ENCODE measurements at regions not wholly inside any gene's neighbourhood (a gene's known extent, or its start where the extent isn't known, plus 50 kb on each side); places are given as distances from the start of the nearest gene placed in this dataset.

- no TSS peak for BruUV-seq (replicated peaks)
- POLR2A ChIA-PET: no interaction called here
- dilution Hi-C loops (cut with MboI; ENCODE audit: extremely low pct_ligation_motif_present, low sequenced_read_pairs): no loop called here
Measured at GRCh38 chr3:87732294-87732693, 326.5 kb downstream of the CGGBP1 start.

More at GRCh38 chr3:87732294-87732693, 326.5 kb downstream of the CGGBP1 start:
- Histone ChIP-seq H2AFZ (ENCODE audit: low read depth, low read length) (no peak overlapping the region), H3K79me2 (ENCODE audit: control insufficient read depth, insufficient read depth, low read length) (no peaks in the 10 kb centered on the region), H3K9me3 (replicated peaks; ENCODE audit: control insufficient read depth, insufficient read depth, low read length) (no peaks in the 10 kb centered on the region), H3K4me1 (ENCODE audit: control insufficient read depth, extremely low read depth, insufficient read depth, low read length) (no peaks in the 10 kb centered on the region), H4K20me1 (replicated peaks; ENCODE audit: control insufficient read depth, extremely low read depth, insufficient read depth, low read length) (no peaks in the 10 kb centered on the region), H3K9ac (replicated peaks; ENCODE audit: extremely low read depth, insufficient read depth, low read length) (no peak overlapping the region), H3K4me2 (ENCODE audit: insufficient read depth, low read length) (no peak overlapping the region), H3K27me3 (ENCODE audit: control insufficient read depth in 2 of 2, insufficient read depth in 2 of 2, low read length in 2 of 2) (no peaks in the 10 kb centered on the region), H3K36me3 (ENCODE audit: control insufficient read depth in 2 of 2, extremely low read depth in 1 of 2, insufficient read depth in 2 of 2, low read length in 2 of 2) (no peaks in the 10 kb centered on the region), H3K4me3 (replicated peaks in 1 of 3; ENCODE audit: insufficient read depth in 1 of 3, low read depth in 1 of 3, low read length in 3 of 3) (no peak overlapping the region), H3K9me1 (replicated peaks; ENCODE audit: control insufficient read depth, extremely low read depth, insufficient read depth, low read length) (no peaks in the 10 kb centered on the region), H3K27ac (ENCODE audit: insufficient read depth, low read depth, low read length) (no peak overlapping the region)
- intact Hi-C loops (cut with micrococcal nuclease): no loop called here
- no peak for FAIRE-seq
- CTCF ChIA-PET: interaction anchor here (1.0 kb wide), 1 partner anchor 50 kb away, joined by 3 read pairs; no protein-coding TSS in a partner anchor
- DNase-seq (ENCODE audit: low read depth, low spot score): peak; percentile 3
- no peak for TF ChIP-seq EZH2 (IDR thresholded peaks at IDR 0.05; ENCODE audit: borderline replicate concordance, low read depth, low read length, severe bottlenecking)
- no peak for TF ChIP-seq CTCF (IDR thresholded peaks at IDR 0.05; ENCODE audit: extremely low read depth in 1 of 2, insufficient read depth in 1 of 2, low read depth in 1 of 2, low read length in 2 of 2)
- TF ChIP-seq FOS (IDR thresholded peaks at IDR 0.05; ENCODE audit: borderline replicate concordance, insufficient read depth, low read length): no peak
- TF ChIP-seq MAX (IDR thresholded peaks at IDR 0.05; ENCODE audit: insufficient read depth, insufficient read length): no peak
- no peak for TF ChIP-seq POLR2A (IDR thresholded peaks at IDR 0.05; ENCODE audit: low read depth, low read length)
- no peak for TF ChIP-seq POLR2AphosphoS5 (IDR thresholded peaks at IDR 0.05; ENCODE audit: insufficient read depth, low read depth, low read length)
- no peak for TF ChIP-seq MYC (IDR thresholded peaks at IDR 0.05; ENCODE audit: low read depth, low read length)
- no peak for TF ChIP-seq GATA2 (IDR thresholded peaks at IDR 0.05; ENCODE audit: insufficient read depth, insufficient read length, low read depth, low read length)
- TF ChIP-seq JUN (IDR thresholded peaks at IDR 0.05; ENCODE audit: borderline replicate concordance, insufficient read depth, insufficient read length, low read depth): no peak
